ENCODE measurements at regions not wholly inside any gene's neighbourhood (a gene's known extent, or its start where the extent isn't known, plus 50 kb on each side); places are given as distances from the start of the nearest gene placed in this dataset.

GRCh38 chr4:129565214-129565613, 469.3 kb downstream of the C4orf33 start:
- no peak for DNase-seq

- DNase-seq, result no peak
These were observed 474.4 kb downstream of the C4orf33 start for GRCh38 chr4:129570326-129570725.

GRCh38 chr4:129578336-129578735, 482.4 kb downstream of the C4orf33 start:
- DNase-seq, result no peak

GRCh38 chr4:129581305-129581704, 485.4 kb downstream of the C4orf33 start:
- DNase-seq, result no peak

GRCh38 chr4:129583868-129584267, 487.9 kb downstream of the C4orf33 start:
- DNase-seq, result no peak

GRCh38 chr4:129598582-129598981, 502.6 kb downstream of the C4orf33 start:
- DNase-seq, result no peak

- DNase-seq, result no peak
These were observed 504.9 kb downstream of the C4orf33 start for GRCh38 chr4:129600898-129601297.

GRCh38 chr4:129602447-129602846, 506.5 kb downstream of the C4orf33 start:
- DNase-seq, result no peak

GRCh38 chr4:129603241-129603931, 507.4 kb downstream of the C4orf33 start:
- no peak for DNase-seq

- no peak for DNase-seq
These were observed 508.8 kb downstream of the C4orf33 start for GRCh38 chr4:129604632-129605255.

GRCh38 chr4:129614611-129615010, 518.7 kb downstream of the C4orf33 start:
- no peak for DNase-seq

- no peak for DNase-seq
These were observed 526.6 kb downstream of the C4orf33 start for GRCh38 chr4:129622566-129622965.

- no peak for DNase-seq
These were observed 527.4 kb downstream of the C4orf33 start for GRCh38 chr4:129623233-129623875.

- peak; percentile 12 for DNase-seq
These were observed 545.2 kb downstream of the C4orf33 start for GRCh38 chr4:129641179-129641578.

- DNase-seq, result no peak
These were observed 549.5 kb downstream of the C4orf33 start for GRCh38 chr4:129645461-129645860.

- DNase-seq, result no peak
These were observed 572.1 kb downstream of the C4orf33 start for GRCh38 chr4:129668092-129668491.

- no peak for DNase-seq
These were observed 577.0 kb downstream of the C4orf33 start for GRCh38 chr4:129672941-129673340.

- DNase-seq, result no peak
These were observed 579.1 kb downstream of the C4orf33 start for GRCh38 chr4:129675036-129675435.

- DNase-seq, result no peak
These were observed 581.0 kb downstream of the C4orf33 start for GRCh38 chr4:129676934-129677333.

GRCh38 chr4:129682586-129682985, 586.6 kb downstream of the C4orf33 start:
- DNase-seq, result no peak

GRCh38 chr4:129707949-129708348, 612.0 kb downstream of the C4orf33 start:
- DNase-seq, result no peak

GRCh38 chr4:129708784-129709183, 612.8 kb downstream of the C4orf33 start:
- DNase-seq, result no peak

GRCh38 chr4:129738175-129738574, 642.2 kb downstream of the C4orf33 start:
- no peak for DNase-seq

- no peak for DNase-seq
These were observed 651.8 kb downstream of the C4orf33 start for GRCh38 chr4:129747756-129748155.

Measured in RPMI8226 (cell line).